ENCODE measurements at regions not wholly inside any gene's neighbourhood (a gene's known extent, or its start where the extent isn't known, plus 50 kb on each side); places are given as distances from the start of the nearest gene placed in this dataset.

DNA sequence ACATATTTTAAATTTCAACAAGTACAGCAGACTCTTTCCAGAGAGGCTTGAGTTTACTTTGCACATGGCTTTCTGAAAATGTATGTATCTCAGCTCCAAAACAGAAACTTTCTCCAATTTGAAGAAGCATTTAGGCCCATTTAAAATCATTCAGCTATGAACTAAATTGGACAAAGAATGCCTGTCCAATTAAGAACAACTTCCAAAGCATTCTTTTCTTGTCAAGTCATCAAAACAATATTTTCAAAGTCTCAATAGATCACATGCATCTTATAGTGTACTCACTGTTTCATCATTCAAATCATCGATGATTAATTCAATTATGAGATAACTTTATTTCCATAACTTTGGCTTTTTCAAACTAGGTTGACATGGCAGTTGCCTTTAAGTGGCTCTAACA lies 95.2 kb downstream of the KBTBD8 start:
- Histone ChIP-seq H3K27me3 (ENCODE audit: insufficient read depth, low read length) (peaks cover 13% of the 10 kb centered on the region), H3K4me3 (ENCODE audit: low read depth, low read length) (no peak overlapping the region), H3K4me1 (ENCODE audit: control insufficient read depth, insufficient read depth, low read length, unreplicated experiment) (peaks cover 18% of the 10 kb centered on the region), H3K27ac (ENCODE audit: low read depth, low read length) (no peak overlapping the region), H2AFZ (ENCODE audit: low read length, unreplicated experiment) (no peak overlapping the region), H3K79me2 (ENCODE audit: control insufficient read depth, insufficient read depth, low read length, unreplicated experiment) (no peaks in the 10 kb centered on the region), H3K36me3 (ENCODE audit: insufficient read depth, low read length) (no peaks in the 10 kb centered on the region)

GRCh38 chr3:67094167-67094566 lies 96.1 kb downstream of the KBTBD8 start:
- Histone ChIP-seq H3K79me2 (ENCODE audit: control insufficient read depth, insufficient read depth, low read length, unreplicated experiment) (no peaks in the 10 kb centered on the region), H2AFZ (ENCODE audit: low read length, unreplicated experiment) (no peak overlapping the region), H3K4me3 (ENCODE audit: low read depth, low read length) (no peak overlapping the region), H3K36me3 (ENCODE audit: insufficient read depth, low read length) (no peaks in the 10 kb centered on the region), H3K27me3 (ENCODE audit: insufficient read depth, low read length) (peaks cover 13% of the 10 kb centered on the region), H3K27ac (ENCODE audit: low read depth, low read length) (no peak overlapping the region), H3K4me1 (ENCODE audit: control insufficient read depth, insufficient read depth, low read length, unreplicated experiment) (peaks cover 18% of the 10 kb centered on the region)

DNA sequence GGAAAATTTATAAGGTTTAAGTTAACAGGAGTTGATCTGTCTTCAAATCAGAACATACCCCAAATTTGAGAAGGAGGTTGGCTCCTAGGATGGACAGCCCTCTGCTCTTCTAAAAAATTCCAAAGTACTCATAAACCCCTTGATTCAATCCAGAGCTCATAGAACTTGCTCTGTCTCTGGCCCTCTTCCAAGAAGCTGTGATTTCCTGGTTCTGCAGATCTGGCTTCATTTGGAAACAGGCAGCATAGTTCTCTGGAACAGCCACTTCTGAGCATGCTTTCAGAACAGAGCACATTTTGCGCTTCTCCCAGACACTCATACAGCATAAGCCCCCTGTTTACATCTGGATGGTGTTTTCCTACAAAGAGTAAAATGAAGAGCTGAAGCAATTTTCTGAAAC lies 96.7 kb downstream of the KBTBD8 start:
- Histone ChIP-seq H3K27me3 (ENCODE audit: insufficient read depth, low read length) (peaks cover 15% of the 10 kb centered on the region), H3K27ac (ENCODE audit: low read depth, low read length) (no peak overlapping the region), H3K79me2 (ENCODE audit: control insufficient read depth, insufficient read depth, low read length, unreplicated experiment) (no peaks in the 10 kb centered on the region), H3K4me3 (ENCODE audit: low read depth, low read length) (no peak overlapping the region), H3K36me3 (ENCODE audit: insufficient read depth, low read length) (no peaks in the 10 kb centered on the region), H2AFZ (ENCODE audit: low read length, unreplicated experiment) (no peak overlapping the region), H3K4me1 (ENCODE audit: control insufficient read depth, insufficient read depth, low read length, unreplicated experiment) (peaks cover 18% of the 10 kb centered on the region)

DNA sequence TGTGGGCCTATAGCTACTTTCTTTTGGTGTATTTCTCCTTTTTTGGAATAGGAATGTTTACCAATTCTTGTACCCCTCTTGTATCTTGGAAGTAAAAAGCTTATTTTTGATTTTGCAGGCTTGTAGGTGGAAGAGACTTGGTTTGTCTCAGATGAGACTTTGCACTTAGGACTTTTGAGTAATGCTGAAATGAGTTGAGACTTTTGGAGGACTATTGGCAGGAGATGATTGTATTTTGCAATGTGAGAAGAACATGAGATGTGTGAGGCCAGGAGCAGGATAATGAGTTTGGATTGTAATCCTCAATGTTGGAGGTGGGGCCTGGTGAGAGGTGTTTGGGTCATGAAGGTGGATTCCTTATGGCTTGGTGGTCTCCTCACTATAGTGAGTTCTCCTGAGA lies 106.3 kb downstream of the KBTBD8 start:
- no peak overlapping the region for H3K27ac ChIP-seq (ENCODE audit: low read depth, low read length)
- no peak overlapping the region for H3K4me3 ChIP-seq (ENCODE audit: low read depth, low read length)
- no peaks in the 10 kb centered on the region for H3K79me2 ChIP-seq (ENCODE audit: control insufficient read depth, insufficient read depth, low read length, unreplicated experiment)
- no peak overlapping the region for H2AFZ ChIP-seq (ENCODE audit: low read length, unreplicated experiment)
- peaks cover 34% of the 10 kb centered on the region for H3K27me3 ChIP-seq (ENCODE audit: insufficient read depth, low read length)
- H3K36me3 ChIP-seq (ENCODE audit: insufficient read depth, low read length) = no peaks in the 10 kb centered on the region
- H3K4me1 ChIP-seq (ENCODE audit: control insufficient read depth, insufficient read depth, low read length, unreplicated experiment) = no peaks in the 10 kb centered on the region

- Histone ChIP-seq H3K4me1 (ENCODE audit: control insufficient read depth, insufficient read depth, low read length, unreplicated experiment) (no peaks in the 10 kb centered on the region), H3K79me2 (ENCODE audit: control insufficient read depth, insufficient read depth, low read length, unreplicated experiment) (no peaks in the 10 kb centered on the region), H3K27me3 (ENCODE audit: insufficient read depth, low read length) (peaks cover 32% of the 10 kb centered on the region), H2AFZ (ENCODE audit: low read length, unreplicated experiment) (no peak overlapping the region), H3K4me3 (ENCODE audit: low read depth, low read length) (no peak overlapping the region), H3K27ac (ENCODE audit: low read depth, low read length) (no peak overlapping the region), H3K36me3 (ENCODE audit: insufficient read depth, low read length) (no peaks in the 10 kb centered on the region)
Measured at GRCh38 chr3:67106874-67107273, 108.8 kb downstream of the KBTBD8 start.

DNA sequence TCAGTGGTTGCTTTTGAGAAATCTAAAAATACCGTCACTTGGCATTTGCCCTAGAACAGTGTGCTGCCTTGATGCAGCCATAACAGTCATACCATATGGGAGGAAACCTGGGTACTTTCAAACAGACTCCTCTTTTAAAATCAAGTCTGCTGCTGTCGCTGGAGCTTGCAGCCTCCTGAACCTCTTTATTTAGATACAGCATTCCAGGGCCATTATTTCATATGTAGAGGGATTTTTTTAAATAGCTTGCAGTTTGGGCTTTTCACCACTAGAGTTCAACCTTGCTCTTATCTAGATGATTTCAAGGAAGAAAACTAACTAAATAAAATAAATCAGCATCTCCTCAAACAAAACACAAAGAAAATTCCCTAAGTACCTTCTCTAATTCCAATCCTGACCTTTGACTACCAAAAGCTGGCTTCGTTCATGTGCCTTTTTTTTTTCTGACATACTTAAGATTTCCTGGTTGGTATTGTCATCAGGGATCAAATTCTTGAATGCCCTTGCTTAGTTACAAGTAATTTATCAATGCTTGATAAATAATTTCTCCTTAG lies 111.6 kb downstream of the KBTBD8 start:
- no peak overlapping the region for H3K4me3 ChIP-seq (ENCODE audit: low read depth, low read length)
- no peak overlapping the region for H2AFZ ChIP-seq (ENCODE audit: low read length, unreplicated experiment)
- H3K27ac ChIP-seq (ENCODE audit: low read depth, low read length) = no peak overlapping the region
- H3K4me1 ChIP-seq (ENCODE audit: control insufficient read depth, insufficient read depth, low read length, unreplicated experiment) = no peaks in the 10 kb centered on the region
- H3K79me2 ChIP-seq (ENCODE audit: control insufficient read depth, insufficient read depth, low read length, unreplicated experiment) = no peaks in the 10 kb centered on the region
- peaks cover 27% of the 10 kb centered on the region for H3K27me3 ChIP-seq (ENCODE audit: insufficient read depth, low read length)
- no peaks in the 10 kb centered on the region for H3K36me3 ChIP-seq (ENCODE audit: insufficient read depth, low read length)

GRCh38 chr3:67113802-67114407 lies 115.8 kb downstream of the KBTBD8 start:
- no peak overlapping the region for H2AFZ ChIP-seq (ENCODE audit: low read length, unreplicated experiment)
- peaks cover 34% of the 10 kb centered on the region for H3K27me3 ChIP-seq (ENCODE audit: insufficient read depth, low read length)
- no peaks in the 10 kb centered on the region for H3K36me3 ChIP-seq (ENCODE audit: insufficient read depth, low read length)
- H3K4me1 ChIP-seq (ENCODE audit: control insufficient read depth, insufficient read depth, low read length, unreplicated experiment) = no peaks in the 10 kb centered on the region
- H3K27ac ChIP-seq (ENCODE audit: low read depth, low read length) = no peak overlapping the region
- H3K79me2 ChIP-seq (ENCODE audit: control insufficient read depth, insufficient read depth, low read length, unreplicated experiment) = no peaks in the 10 kb centered on the region
- H3K4me3 ChIP-seq (ENCODE audit: low read depth, low read length) = no peak overlapping the region

DNA sequence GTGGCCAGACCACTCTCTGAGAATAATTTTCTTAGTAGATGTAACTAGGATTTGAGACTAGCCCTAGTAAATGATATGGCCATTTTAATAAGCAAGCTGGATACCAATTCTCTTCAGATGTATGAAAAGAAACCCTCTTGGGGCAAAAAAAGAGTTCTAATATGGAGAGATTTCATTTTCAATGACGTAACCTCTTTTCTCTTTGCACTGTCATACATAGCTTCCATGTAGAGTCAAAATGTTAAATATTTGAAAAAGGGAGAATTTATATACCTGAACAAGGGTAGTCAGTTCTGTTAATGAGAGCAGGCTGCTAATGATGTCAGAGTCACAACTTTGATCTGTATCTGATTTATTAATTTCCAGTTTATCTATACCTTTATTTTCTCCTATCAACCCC lies 120.0 kb downstream of the KBTBD8 start:
- Histone ChIP-seq H3K27me3 (ENCODE audit: insufficient read depth, low read length) (peaks cover 45% of the 10 kb centered on the region), H3K4me3 (ENCODE audit: low read depth, low read length) (no peak overlapping the region), H3K36me3 (ENCODE audit: insufficient read depth, low read length) (no peaks in the 10 kb centered on the region), H3K4me1 (ENCODE audit: control insufficient read depth, insufficient read depth, low read length, unreplicated experiment) (no peaks in the 10 kb centered on the region), H3K27ac (ENCODE audit: low read depth, low read length) (no peak overlapping the region), H2AFZ (ENCODE audit: low read length, unreplicated experiment) (no peak overlapping the region), H3K79me2 (ENCODE audit: control insufficient read depth, insufficient read depth, low read length, unreplicated experiment) (no peaks in the 10 kb centered on the region)

DNA sequence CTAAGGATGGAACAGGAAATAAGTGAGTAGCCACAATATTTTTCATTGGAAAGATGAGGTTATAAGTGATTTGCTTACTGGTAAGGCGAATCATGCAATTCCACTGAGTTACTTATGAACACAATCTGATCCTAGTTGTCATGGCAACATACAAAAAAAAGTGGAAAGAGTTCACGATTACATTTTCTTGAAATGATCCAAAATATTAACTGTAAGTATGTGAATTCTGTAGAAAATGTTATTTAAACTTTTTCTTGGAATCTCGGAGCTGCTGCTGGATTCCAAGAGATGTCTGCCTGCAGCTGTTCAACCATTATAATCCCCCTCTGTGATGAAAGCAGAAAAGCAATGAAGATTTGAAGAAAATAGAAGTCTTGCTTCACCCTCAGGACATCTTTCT lies 120.5 kb downstream of the KBTBD8 start:
- Histone ChIP-seq H2AFZ (ENCODE audit: low read length, unreplicated experiment) (no peak overlapping the region), H3K4me1 (ENCODE audit: control insufficient read depth, insufficient read depth, low read length, unreplicated experiment) (no peaks in the 10 kb centered on the region), H3K27ac (ENCODE audit: low read depth, low read length) (no peak overlapping the region), H3K4me3 (ENCODE audit: low read depth, low read length) (no peak overlapping the region), H3K27me3 (ENCODE audit: insufficient read depth, low read length) (peaks cover 45% of the 10 kb centered on the region), H3K79me2 (ENCODE audit: control insufficient read depth, insufficient read depth, low read length, unreplicated experiment) (no peaks in the 10 kb centered on the region), H3K36me3 (ENCODE audit: insufficient read depth, low read length) (no peaks in the 10 kb centered on the region)

- no peak overlapping the region for H3K27ac ChIP-seq (ENCODE audit: low read depth, low read length)
- H3K4me1 ChIP-seq (ENCODE audit: control insufficient read depth, insufficient read depth, low read length, unreplicated experiment) = no peaks in the 10 kb centered on the region
- H3K27me3 ChIP-seq (ENCODE audit: insufficient read depth, low read length) = peaks cover 17% of the 10 kb centered on the region; the same call in 1 of the 2 replicates
- H2AFZ ChIP-seq (ENCODE audit: low read length, unreplicated experiment) = no peak overlapping the region
- H3K79me2 ChIP-seq (ENCODE audit: control insufficient read depth, insufficient read depth, low read length, unreplicated experiment) = no peaks in the 10 kb centered on the region
- no peaks in the 10 kb centered on the region for H3K36me3 ChIP-seq (ENCODE audit: insufficient read depth, low read length)
- no peak overlapping the region for H3K4me3 ChIP-seq (ENCODE audit: low read depth, low read length)
Measured at GRCh38 chr3:67123914-67124313, 125.8 kb downstream of the KBTBD8 start.

DNA sequence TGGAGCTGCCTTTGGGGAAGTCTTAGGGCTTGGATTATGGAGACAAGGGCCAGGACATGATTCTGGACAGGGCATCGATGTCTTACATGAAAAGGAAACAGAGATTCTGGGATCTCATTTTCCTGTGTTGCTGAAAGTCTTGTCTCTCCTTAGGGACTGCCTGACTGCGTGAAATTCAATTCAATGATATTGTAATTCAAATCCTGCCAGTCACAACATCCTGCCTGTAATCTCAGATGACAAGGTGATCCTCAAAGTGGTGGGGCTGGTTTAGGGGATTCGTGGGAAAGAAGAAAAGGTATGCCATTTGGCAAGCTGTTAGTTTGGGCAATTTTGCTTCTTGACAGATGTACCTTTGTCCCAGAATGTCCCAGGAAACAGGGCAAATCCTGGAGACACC lies 129.1 kb downstream of the KBTBD8 start:
- H3K27me3 ChIP-seq (ENCODE audit: insufficient read depth, low read length) = peaks cover 10% of the 10 kb centered on the region; the same call in 1 of the 2 replicates
- no peak overlapping the region for H2AFZ ChIP-seq (ENCODE audit: low read length, unreplicated experiment)
- H3K27ac ChIP-seq (ENCODE audit: low read depth, low read length) = no peak overlapping the region
- no peaks in the 10 kb centered on the region for H3K36me3 ChIP-seq (ENCODE audit: insufficient read depth, low read length)
- H3K4me1 ChIP-seq (ENCODE audit: control insufficient read depth, insufficient read depth, low read length, unreplicated experiment) = no peaks in the 10 kb centered on the region
- no peak overlapping the region for H3K4me3 ChIP-seq (ENCODE audit: low read depth, low read length)
- no peaks in the 10 kb centered on the region for H3K79me2 ChIP-seq (ENCODE audit: control insufficient read depth, insufficient read depth, low read length, unreplicated experiment)

Measured in ACC112 (cell line).